Stimulated activated naive CD8-positive, alpha-beta T cell treated with anti-CD3 and anti-CD28 coated beads, Interleukin-15, amount 100 ng/mL, for 72 hours (primary cell): ENCODE measurements at regions not wholly inside any gene's neighbourhood (a gene's known extent, or its start where the extent isn't known, plus 50 kb on each side); places are given as distances from the start of the nearest gene placed in this dataset.
A peak's percentile ranks its signal among the peaks of the same experiment; 100 is the strongest.

Experiments used
- ATAC-seq: fragments of 150-1000 bp; cut with Tn5 transposase; 2 replicates; pipeline ENCODE4 v1.10.0; 2021; ENCODE audit warnings: mild to moderate bottlenecking, moderate library complexity
- DNase-seq, 2 donors: peaks; one replicate each; pipeline ENCODE4 v3.0.0; 2021 to 2022
- H3K27ac Mint-ChIP-seq, 2 donors: one replicate each; pipeline ENCODE4 v1.8.0; 2022; ENCODE audit warnings: mild to moderate bottlenecking in 2 of 2, mixed read lengths in 2 of 2, moderate library complexity in 2 of 2
- H3K27me3 Mint-ChIP-seq: one replicate; pipeline ENCODE4 v1.8.0; 2022; ENCODE audit warnings: mixed read lengths
- H3K4me1 Mint-ChIP-seq: one replicate; pipeline ENCODE4 v1.8.0; 2022; ENCODE audit warnings: mild to moderate bottlenecking, mixed read lengths
- H3K4me3 Mint-ChIP-seq, 2 donors: one replicate each; pipeline ENCODE4 v1.8.0; 2022; ENCODE audit warnings: mild to moderate bottlenecking in 2 of 2, mixed read lengths in 2 of 2, moderate library complexity in 1 of 2
- H3K9me3 Mint-ChIP-seq, 2 donors: one replicate each; pipeline ENCODE4 v1.8.0; 2022; ENCODE audit warnings: mixed read lengths in 2 of 2

DNA sequence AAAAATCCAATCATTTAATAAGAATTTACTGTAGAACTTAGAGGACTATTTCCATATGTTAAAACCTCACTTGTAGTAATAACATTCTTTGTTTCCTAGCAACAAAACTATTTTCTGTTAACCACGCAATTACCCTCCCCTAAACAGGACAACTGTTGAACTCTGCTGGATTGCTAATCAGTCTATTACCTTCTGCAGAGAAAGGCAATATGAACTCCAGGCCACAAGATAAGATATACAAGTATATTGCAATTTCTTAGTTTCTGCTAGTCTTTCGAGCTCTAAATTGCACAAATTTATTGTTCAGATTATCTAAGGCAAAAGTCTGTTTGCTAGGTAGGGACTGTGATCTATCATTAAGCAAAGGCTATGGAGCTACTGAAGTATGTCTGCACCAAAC lies 920.1 kb upstream of the LRRN3 start:
- DNase-seq (no peak), ATAC-seq (no peak)
- Mint-ChIP-seq H3K27ac (no peak overlapping the region), H3K4me1 (no peaks in the 10 kb centered on the region), H3K27me3 (no peaks in the 10 kb centered on the region), H3K4me3 (no peak overlapping the region), H3K9me3 (no peaks in the 10 kb centered on the region)

DNA sequence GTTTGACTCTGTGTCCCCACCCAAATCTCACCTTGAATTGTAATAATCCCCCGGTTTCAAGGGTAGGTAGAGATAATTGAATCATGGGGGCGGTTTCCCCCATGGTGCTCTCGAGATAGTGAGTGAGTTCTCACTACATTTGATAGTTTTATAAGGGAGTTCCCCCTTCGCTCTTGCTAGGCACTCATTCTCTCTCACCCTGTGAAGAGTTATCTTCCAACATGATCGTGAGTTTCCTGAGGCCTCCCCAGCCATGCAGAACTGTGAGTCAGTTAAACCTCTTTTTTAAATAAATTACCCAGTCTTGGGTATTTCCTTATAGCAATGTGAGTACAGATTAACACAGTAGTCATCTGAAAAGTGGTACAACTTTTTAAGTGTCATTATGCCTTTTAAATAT lies 913.5 kb upstream of the LRRN3 start:
- Mint-ChIP-seq H3K9me3 (no peaks in the 10 kb centered on the region), H3K4me3 (no peak overlapping the region), H3K4me1 (no peaks in the 10 kb centered on the region), H3K27me3 (no peaks in the 10 kb centered on the region), H3K27ac (no peak overlapping the region)
- ATAC-seq (no peak), DNase-seq (no peak)

DNA sequence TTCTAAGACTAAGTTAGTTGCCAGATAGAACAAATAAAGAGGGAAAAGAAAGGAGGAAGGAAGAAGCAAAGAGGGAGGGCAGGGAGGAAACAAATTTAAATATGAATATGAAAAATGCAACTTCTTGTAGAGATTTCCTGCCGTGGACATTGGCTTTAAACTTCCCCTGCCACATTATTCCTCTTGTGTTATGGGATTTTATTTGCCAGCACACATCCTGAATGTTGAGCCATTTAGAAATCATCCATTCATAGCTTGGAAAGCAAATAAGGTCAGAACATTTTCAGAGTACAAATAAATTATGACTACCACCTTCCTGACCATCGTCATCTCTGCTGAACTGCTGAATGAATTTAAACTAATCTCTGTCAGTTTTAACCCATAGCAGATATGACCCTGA lies 911.9 kb upstream of the LRRN3 start:
- Mint-ChIP-seq H3K27me3 (no peaks in the 10 kb centered on the region), H3K4me3 (no peak overlapping the region), H3K9me3 (no peaks in the 10 kb centered on the region), H3K4me1 (no peaks in the 10 kb centered on the region), H3K27ac (no peak overlapping the region)
- ATAC-seq (no peak), DNase-seq (no peak)

DNA sequence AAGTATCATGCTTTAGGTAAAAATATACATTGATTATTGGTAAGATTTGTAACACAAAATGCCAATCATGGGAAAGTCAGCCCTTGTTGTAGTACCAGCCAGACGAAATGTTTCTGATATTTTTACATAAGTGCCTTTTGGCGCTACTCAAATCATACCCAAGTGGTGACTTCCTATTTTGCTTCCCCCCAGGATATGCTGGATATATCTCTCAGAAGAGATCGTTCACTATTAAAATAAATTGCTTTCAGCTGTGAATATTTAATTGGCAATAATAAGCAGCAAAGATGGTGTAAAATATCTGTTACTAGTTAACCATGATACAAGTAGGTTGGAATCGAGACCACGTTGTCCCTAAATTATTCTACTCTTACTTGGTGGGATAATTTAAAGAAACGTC lies 909.2 kb upstream of the LRRN3 start:
- Mint-ChIP-seq H3K27ac (no peak overlapping the region), H3K4me3 (no peak overlapping the region), H3K9me3 (no peaks in the 10 kb centered on the region), H3K4me1 (no peaks in the 10 kb centered on the region), H3K27me3 (no peaks in the 10 kb centered on the region)
- ATAC-seq = no peak
- no peak for DNase-seq

DNA sequence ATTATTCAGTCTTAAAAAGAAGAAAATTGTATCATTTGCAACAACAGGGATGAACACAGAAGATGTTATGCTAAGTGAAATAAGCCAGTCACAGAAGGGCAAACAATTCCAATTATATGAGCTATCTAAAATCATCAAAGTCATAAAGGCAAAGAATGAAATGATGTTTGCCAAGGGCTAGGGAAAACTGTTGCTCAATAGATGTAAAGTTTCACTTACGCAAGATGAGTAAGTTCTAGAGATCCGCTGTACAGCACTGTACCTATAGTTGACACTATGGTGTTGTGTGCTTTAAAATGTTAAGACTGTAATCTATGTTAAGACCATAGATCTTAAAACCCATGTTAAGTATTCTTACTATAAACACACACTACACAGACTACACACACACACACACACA lies 904.6 kb upstream of the LRRN3 start:
- Mint-ChIP-seq H3K9me3 (peaks cover 0 to 8% of the 10 kb centered on the region in 2 donors), H3K4me1 (no peaks in the 10 kb centered on the region), H3K27ac (no peak overlapping the region), H3K4me3 (no peak overlapping the region), H3K27me3 (peaks cover 9% of the 10 kb centered on the region)
- ATAC-seq (no peak), DNase-seq (no peak)

DNA sequence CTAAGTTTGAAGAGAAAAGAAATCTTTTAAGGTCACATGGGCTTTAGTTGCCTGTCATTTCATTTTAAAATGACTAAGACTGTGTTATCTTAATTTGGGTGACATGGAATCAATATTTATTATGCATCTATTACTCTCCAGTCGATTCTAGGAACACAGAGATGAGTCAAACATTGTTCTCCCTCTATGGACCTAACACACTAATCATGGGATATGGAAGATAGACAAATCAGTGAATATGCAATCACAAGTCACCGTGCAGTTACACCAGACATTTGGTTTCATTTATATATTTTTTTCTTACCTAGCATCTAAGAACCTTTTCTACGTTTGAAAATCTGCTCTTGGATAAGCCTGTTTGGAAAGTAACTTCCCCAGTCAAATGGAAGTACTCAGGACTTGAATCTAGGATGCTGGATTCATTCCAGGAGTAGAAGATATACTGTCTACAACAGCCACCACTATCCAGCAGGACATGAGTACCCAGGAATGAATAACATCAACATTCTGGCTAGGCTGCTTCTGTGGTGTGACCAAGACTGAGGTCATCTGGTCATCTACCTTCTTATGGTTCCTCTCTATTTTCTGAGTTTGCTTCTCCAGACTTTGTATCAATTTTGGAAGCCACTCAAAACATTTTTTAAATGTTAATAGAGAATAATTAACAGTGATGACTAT lies 902.9 kb upstream of the LRRN3 start:
- H3K4me3 Mint-ChIP-seq = no peak overlapping the region
- DNase-seq (no peak), ATAC-seq (no peak)
- peaks cover 0 to 8% of the 10 kb centered on the region in 2 donors for H3K9me3 Mint-ChIP-seq
- H3K4me1 Mint-ChIP-seq = no peaks in the 10 kb centered on the region
- H3K27ac Mint-ChIP-seq = no peak overlapping the region
- H3K27me3 Mint-ChIP-seq = peaks cover 9% of the 10 kb centered on the region

DNA sequence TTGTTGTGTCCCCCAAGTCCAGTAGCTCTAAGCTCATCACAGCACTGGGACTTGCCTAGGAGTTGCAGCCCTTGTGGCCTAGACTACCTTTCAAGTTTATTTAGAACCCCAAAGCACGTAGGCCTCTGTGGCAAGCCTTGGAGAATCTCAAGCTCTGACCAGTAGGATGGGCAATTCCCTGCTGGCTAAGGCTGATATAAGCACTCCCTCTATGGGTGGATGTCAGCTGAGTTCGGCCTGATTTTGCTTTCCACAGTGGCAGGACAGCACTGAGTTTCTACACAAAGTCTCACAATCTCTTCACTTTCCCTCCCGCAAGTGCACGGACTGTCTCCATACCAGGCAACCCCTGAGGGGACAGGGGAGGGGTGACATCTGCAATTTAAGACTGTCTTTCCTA lies 886.4 kb upstream of the LRRN3 start:
- H3K27ac Mint-ChIP-seq = no peak overlapping the region
- DNase-seq (no peak), ATAC-seq (no peak)
- no peaks in the 10 kb centered on the region for H3K9me3 Mint-ChIP-seq
- peaks cover 24% of the 10 kb centered on the region for H3K27me3 Mint-ChIP-seq
- H3K4me3 Mint-ChIP-seq = no peak overlapping the region
- H3K4me1 Mint-ChIP-seq = no peaks in the 10 kb centered on the region

DNA sequence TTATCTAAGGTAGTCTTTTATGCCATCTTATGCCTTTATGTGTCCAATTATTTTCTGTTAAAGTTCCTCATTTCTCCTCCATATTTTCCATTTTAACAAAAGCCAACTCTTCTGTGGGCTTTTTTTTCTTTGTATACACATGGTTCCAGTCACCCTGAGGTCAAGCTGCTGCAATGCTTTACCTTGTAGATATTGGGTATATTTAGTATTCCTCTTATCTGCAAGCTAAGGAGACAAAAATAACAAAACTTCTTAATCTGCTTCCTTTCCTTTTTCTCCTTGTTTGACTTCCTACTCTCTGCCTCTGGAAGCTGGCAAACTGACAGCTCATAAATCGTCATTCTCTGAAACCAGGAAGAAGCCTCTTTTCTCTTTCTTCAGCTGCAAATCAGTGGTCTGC lies 885.0 kb upstream of the LRRN3 start:
- no peak for DNase-seq
- no peak overlapping the region for H3K4me3 Mint-ChIP-seq
- ATAC-seq = no peak
- H3K27ac Mint-ChIP-seq = no peak overlapping the region
- no peaks in the 10 kb centered on the region for H3K9me3 Mint-ChIP-seq
- H3K27me3 Mint-ChIP-seq = peaks cover 24% of the 10 kb centered on the region
- no peaks in the 10 kb centered on the region for H3K4me1 Mint-ChIP-seq

DNA sequence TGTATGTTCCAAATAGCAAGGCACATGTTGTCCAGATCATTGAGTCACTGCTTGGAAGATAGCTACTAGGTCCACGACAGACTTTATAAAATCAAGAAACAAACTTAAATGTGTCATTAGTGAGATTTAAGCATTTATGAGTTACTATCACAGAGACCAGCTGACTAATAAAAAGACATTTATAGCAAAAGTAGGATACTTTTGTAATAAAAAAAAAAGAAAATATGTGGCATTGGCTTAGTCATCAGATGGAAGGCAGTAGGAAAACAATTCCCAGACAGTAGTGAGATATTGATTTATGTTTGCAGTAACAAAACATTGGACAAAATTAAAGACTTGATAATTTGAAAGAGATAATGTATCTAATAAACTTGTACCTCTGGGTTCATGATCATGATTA lies 881.0 kb upstream of the LRRN3 start:
- DNase-seq (no peak), ATAC-seq (no peak)
- H3K9me3 Mint-ChIP-seq = peaks cover 9 to 19% of the 10 kb centered on the region in 2 donors
- H3K27me3 Mint-ChIP-seq = peaks cover 8% of the 10 kb centered on the region
- H3K4me1 Mint-ChIP-seq = no peaks in the 10 kb centered on the region
- H3K4me3 Mint-ChIP-seq = no peak overlapping the region
- H3K27ac Mint-ChIP-seq = no peak overlapping the region

DNA sequence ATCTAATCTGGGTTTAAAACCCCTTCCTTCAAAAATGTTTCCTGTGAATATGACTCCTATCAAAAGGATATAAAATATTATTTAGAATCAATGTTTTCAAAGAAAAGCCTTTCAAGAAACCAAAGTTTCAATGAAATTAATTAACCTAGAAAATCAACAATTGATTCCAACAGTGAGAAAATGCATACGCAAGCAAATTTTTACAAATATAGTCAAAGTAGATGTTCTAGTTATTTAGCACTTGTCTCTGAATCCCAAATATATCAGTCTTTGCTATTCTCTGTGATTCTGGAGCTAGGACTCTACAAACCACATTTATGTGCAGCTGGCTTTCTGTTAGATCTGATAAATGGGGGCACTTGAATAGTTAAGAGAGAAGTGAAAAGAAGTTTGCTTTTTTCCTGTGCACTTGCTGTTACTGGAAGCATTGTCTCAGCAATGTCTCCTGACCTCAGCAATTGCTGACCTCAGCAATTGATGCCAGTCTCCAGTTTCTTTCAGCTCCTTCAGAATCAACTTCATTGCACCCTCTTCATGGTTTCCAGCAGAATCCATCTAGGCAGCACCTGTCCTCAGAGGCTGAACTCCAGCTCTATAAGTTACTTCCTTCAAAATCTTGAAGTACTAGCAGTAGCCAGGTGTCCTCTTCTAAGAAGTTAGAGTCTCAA lies 879.9 kb upstream of the LRRN3 start:
- H3K9me3 Mint-ChIP-seq = peaks cover 17 to 28% of the 10 kb centered on the region in 2 donors
- no peaks in the 10 kb centered on the region for H3K4me1 Mint-ChIP-seq
- H3K27ac Mint-ChIP-seq = no peak overlapping the region
- DNase-seq (no peak), ATAC-seq (no peak)
- no peak overlapping the region for H3K4me3 Mint-ChIP-seq
- peaks cover 2% of the 10 kb centered on the region for H3K27me3 Mint-ChIP-seq

DNA sequence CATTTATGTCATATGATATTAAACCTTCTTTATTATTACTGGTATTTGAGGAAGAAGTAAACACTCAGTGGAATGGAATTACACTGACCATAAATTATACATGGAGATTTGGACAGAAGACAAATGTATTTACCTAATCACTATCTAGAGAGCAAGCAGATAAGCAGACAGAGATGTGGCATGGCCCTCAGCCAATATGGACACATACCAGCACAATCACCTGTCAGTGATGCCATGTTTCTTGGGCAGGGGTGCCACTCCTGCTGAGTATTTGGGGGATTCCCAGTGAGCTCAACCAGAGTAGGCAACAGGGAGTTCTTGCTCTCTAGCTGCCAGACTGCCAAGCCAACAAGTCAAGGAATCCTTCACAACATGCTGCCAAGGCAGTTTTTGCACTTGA lies 866.3 kb upstream of the LRRN3 start:
- ATAC-seq (no peak), DNase-seq (no peak)
- Mint-ChIP-seq H3K4me3 (no peak overlapping the region), H3K4me1 (no peaks in the 10 kb centered on the region), H3K27me3 (peaks cover 13% of the 10 kb centered on the region), H3K27ac (no peak overlapping the region), H3K9me3 (no peaks in the 10 kb centered on the region)

DNA sequence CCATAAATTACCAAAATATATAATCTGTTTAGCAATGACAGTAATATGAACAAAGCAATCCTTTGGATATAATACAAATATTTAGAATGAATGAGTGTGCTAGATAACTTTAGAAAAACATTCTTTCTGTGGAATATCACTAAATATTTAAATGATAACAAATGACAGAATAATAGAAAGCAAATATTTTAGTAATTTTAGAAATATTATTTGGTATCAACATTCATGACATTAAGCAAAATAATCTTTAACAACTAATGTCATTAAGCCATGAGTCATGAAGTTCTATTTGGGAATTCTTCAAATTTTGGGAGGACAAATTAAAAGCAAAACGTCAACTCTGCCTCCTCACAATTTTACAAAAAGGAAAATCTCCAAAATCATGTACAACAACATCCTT lies 844.8 kb upstream of the LRRN3 start:
- peaks cover 9% of the 10 kb centered on the region for H3K27me3 Mint-ChIP-seq
- no peaks in the 10 kb centered on the region for H3K4me1 Mint-ChIP-seq
- ATAC-seq (no peak), DNase-seq (no peak)
- H3K4me3 Mint-ChIP-seq = no peak overlapping the region
- H3K9me3 Mint-ChIP-seq = peaks cover 0 to 4% of the 10 kb centered on the region in 2 donors
- H3K27ac Mint-ChIP-seq = no peak overlapping the region

DNA sequence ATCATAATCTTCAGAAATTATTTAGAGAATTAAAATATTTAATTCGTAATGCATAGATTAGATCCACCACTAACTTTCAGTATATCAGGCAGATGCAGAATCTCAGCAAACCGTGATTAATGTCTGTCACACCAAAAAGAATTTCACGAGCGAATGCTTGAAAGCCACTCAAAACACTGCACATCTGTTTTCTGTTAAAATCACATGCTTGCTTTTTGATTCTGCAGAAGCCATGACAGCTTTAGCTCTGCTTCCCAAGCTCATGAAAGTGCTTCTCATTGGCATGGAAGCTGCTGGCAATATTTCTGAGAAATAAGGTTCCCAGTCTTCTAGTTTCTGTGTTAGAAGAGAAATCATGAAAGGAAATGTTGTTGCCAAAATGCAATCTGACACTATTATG lies 837.8 kb upstream of the LRRN3 start:
- no peak for DNase-seq
- H3K4me1 Mint-ChIP-seq = no peaks in the 10 kb centered on the region
- no peak overlapping the region for H3K4me3 Mint-ChIP-seq
- H3K9me3 Mint-ChIP-seq = no peaks in the 10 kb centered on the region
- no peak overlapping the region for H3K27ac Mint-ChIP-seq
- no peak for ATAC-seq
- H3K27me3 Mint-ChIP-seq = no peaks in the 10 kb centered on the region

DNA sequence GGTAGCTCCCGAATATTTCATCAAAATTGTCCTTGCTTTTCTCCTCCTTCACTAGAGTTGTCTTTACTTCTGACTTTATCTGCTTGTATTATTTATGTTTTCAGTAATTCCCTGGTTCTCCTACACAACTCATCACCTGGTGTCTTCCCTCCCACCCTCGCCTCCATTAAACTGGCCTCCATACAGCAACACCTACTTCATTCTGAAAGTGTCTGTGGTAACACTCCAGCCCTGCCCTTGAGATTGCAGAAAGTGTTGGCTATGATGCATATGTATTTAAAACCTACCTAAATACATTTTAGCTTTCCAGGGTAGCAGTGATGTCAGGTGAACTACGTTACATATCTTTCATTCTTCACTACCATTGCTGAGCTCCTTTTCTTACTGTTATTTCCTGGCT lies 833.3 kb upstream of the LRRN3 start:
- Mint-ChIP-seq H3K4me3 (no peak overlapping the region), H3K4me1 (no peaks in the 10 kb centered on the region), H3K27me3 (no peaks in the 10 kb centered on the region), H3K9me3 (peaks cover 0 to 4% of the 10 kb centered on the region in 2 donors), H3K27ac (no peak overlapping the region)
- DNase-seq (no peak), ATAC-seq (no peak)

DNA sequence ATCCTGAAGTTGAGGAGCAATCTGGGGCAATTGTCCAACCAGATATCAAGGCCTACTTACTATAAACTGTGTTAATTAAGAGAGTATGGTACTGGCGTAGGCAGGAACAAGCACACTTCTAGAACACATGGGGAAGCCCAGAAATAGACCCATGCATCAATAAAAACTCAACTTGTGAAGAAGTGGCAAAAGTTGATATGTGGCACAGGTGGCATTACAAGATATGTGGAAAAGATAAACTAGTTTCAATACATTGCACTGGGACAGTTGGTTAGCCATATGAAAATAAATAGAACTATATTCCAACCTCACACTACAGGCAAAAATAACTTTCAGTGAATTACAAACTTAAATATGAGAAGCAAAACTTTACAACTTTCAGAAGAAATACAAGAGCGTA lies 828.7 kb upstream of the LRRN3 start:
- ATAC-seq (no peak), DNase-seq (no peak)
- Mint-ChIP-seq H3K27ac (no peak overlapping the region), H3K4me3 (no peak overlapping the region), H3K9me3 (peaks cover 0 to 4% of the 10 kb centered on the region in 2 donors), H3K27me3 (no peaks in the 10 kb centered on the region), H3K4me1 (no peaks in the 10 kb centered on the region)

DNA sequence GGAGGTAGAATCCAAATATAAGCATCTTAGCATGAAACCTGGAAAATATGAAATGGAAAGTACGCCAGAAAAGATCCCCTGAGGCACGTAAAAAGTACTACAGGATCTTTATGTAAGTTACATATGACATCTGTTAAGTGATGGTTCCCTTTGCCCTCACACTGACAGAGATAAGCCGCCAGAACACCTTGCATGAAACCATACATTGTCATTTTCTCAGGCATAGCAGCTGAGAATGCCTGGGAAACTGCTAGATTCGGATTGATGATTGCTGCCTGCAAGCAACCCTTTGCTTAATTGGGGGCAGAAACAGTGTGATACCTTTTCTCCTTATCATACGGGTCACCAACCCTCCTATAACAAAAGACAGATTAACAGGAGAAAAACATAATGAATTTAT lies 826.6 kb upstream of the LRRN3 start:
- DNase-seq = no peak

DNA sequence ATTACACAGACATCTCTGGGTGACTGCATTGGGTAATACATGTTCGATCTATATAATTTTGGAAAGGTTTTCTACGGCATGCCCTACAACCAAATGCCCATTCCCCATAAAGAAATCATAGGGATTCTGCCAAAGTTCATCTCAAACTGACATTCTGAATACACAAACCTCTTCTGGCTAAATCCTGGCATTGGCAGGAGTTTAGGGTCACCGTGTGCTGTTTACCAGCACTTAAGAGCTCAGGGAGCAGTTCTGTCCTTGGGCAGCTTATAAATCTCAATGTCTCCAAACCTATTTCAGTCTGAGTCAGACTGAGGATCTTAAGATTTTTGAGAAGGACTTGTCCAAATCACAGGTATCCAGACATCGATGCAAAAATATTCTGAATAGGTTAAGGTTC lies 809.6 kb upstream of the LRRN3 start:
- no peaks in the 10 kb centered on the region for H3K4me1 Mint-ChIP-seq
- ATAC-seq (no peak), DNase-seq (no peak)
- H3K27me3 Mint-ChIP-seq = no peaks in the 10 kb centered on the region
- H3K4me3 Mint-ChIP-seq = no peak overlapping the region
- H3K9me3 Mint-ChIP-seq = no peaks in the 10 kb centered on the region
- H3K27ac Mint-ChIP-seq = peak overlapping the region in 1 of 2 donors; percentile 20

More for the DNA sequence above, 826.6 kb upstream of the LRRN3 start:
- no peak for ATAC-seq
- H3K27me3 Mint-ChIP-seq = no peaks in the 10 kb centered on the region
- H3K4me3 Mint-ChIP-seq = no peak overlapping the region
- no peaks in the 10 kb centered on the region for H3K4me1 Mint-ChIP-seq
- peaks cover 0 to 4% of the 10 kb centered on the region in 2 donors for H3K9me3 Mint-ChIP-seq
- H3K27ac Mint-ChIP-seq = no peak overlapping the region
